H1 (cell line): ENCODE measurements at regions not wholly inside any gene's neighbourhood (a gene's known extent, or its start where the extent isn't known, plus 50 kb on each side); places are given as distances from the start of the nearest gene placed in this dataset.

Experiments
- ASH2L ChIP-seq: fragments of 200-600, 300-600 bp; sonication (generic); IDR thresholded peaks from one replicate; pipeline ENCODE4 v1.7.1; 2017; ENCODE audit warnings: low read length
- HDAC6 ChIP-seq: IDR thresholded peaks from one replicate; pipeline ENCODE4 v1.7.1; 2012; ENCODE audit warnings: low read depth, mild to moderate bottlenecking, inconsistent platforms, low read length, moderate library complexity
- KDM1A ChIP-seq: fragments of 200-600, 300-600 bp; sonication (generic); IDR thresholded peaks from 2 replicates; pipeline ENCODE4 v1.7.1; 2016; ENCODE audit warnings: mild to moderate bottlenecking, low read length, borderline replicate concordance
- SIN3A ChIP-seq, 2 experiments: IDR thresholded peaks in 1 of 2; conservative IDR thresholded peaks in 1 of 2; 2 replicates each; pipeline ENCODE4 v1.6.1; 2011 to 2012; ENCODE audit warnings: low read length in 2 of 2, improper control_type of control experiment in 1 of 2, low read depth in 1 of 2, mild to moderate bottlenecking in 1 of 2
- SP1 ChIP-seq: IDR thresholded peaks from 2 replicates; pipeline ENCODE4 v1.6.1; 2011; ENCODE audit warnings: low read depth, low read length
- TBP ChIP-seq: IDR thresholded peaks from 2 replicates; pipeline ENCODE4 v1.6.1; 2011; ENCODE audit warnings: low read depth, low read length, improper control_type of control experiment

DNA sequence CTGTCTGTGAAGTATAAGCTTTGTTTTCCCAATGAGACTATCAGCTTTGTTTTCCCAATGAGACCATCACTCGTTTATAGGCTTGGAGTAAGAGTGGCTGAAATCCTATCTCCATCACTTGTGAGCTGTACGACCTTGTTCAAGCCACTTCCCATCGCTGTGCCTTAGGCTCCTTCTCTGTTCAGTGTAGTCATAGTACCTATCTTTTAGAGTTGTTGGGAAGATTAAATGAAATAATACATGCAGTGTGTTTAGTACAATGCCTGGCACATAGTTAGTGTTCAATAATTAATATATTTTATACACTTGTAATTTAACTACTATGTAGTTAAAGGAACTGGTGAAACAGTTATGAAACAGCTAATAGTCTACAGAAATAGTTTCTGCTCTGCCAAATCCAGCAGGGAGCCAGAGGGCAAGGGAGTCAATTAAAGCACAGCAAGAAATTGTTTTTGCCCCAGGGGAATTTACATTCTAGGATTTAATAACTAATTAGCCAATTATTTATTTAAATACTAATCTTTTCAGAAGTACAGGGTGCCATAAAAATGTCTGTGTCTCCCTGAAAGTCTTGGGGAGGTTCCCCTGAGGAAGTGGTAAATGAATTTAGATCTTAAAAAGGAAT, 139.3 kb upstream of the HMCN1 start (continued):
- no peak for TF ChIP-seq ASH2L
- TF ChIP-seq SIN3A (conservative IDR thresholded peaks at IDR 0.05 in 1 of 2, IDR thresholded peaks at IDR 0.05 in 1 of 2; ENCODE audit: low read depth in 1 of 2, low read length in 2 of 2), result no peak
- no peak for TF ChIP-seq SP1
- no peak for TF ChIP-seq KDM1A
- TF ChIP-seq TBP, result no peak
- no peak for TF ChIP-seq HDAC6
